Mucosa of descending colon (tissue), 3 donors: ENCODE measurements at regions not wholly inside any gene's neighbourhood (a gene's known extent, or its start where the extent isn't known, plus 50 kb on each side); places are given as distances from the start of the nearest gene placed in this dataset.

ENCODE experiments used
- ATAC-seq: fragments of 200-7000 bp; cut with Tn5 transposase; one replicate; pipeline ENCODE4 v1.9.1; 2020; ENCODE audit warnings: mild to moderate bottlenecking, moderate library complexity
- DNase-seq, 3 donors: peaks; one replicate each; pipeline ENCODE4 v3.0.0-alpha.2; 2020
- H3K36me3 ChIP-seq: fragments of 200-600 bp; one replicate; pipeline ENCODE4 v1.8.0; 2021; ENCODE audit warnings: low read depth, mild to moderate bottlenecking
- H3K4me1 ChIP-seq: fragments of 200-600 bp; one replicate; pipeline ENCODE4 v1.8.0; 2021; ENCODE audit warnings: low read depth, mild to moderate bottlenecking
- H3K4me3 ChIP-seq: fragments of 200-600 bp; one replicate; pipeline ENCODE4 v1.8.0; 2021; ENCODE audit warnings: mild to moderate bottlenecking
- H3K9me3 ChIP-seq: fragments of 200-600 bp; one replicate; pipeline ENCODE4 v1.8.0; 2021; ENCODE audit warnings: mild to moderate bottlenecking
- intact Hi-C, 2 donors: fragments of 100-400 bp; cut with DNase I in 1 of 2; cut with micrococcal nuclease in 1 of 2; formaldehyde crosslinking; loops; one replicate each; pipeline versions ENCODE4 v1.11.0 to v1.11.1; 2022; cut with DNase I, micrococcal nuclease
- TF ChIP-seq, protein P1 (sequence below): fragments of 200-600 bp; IDR thresholded peaks from one replicate; pipeline ENCODE4 v1.8.0; 2022; ENCODE audit warnings: antibody characterized with exemption, mild to moderate bottlenecking
- donor health status: DM: no; HTN: no; CAD: no; lungs with moderate emphysema.
- donor health status: DM: no; HTN: no; CAD: no.
- donor health status: DM: no; HTN: yes; CAD: no.

DNA sequence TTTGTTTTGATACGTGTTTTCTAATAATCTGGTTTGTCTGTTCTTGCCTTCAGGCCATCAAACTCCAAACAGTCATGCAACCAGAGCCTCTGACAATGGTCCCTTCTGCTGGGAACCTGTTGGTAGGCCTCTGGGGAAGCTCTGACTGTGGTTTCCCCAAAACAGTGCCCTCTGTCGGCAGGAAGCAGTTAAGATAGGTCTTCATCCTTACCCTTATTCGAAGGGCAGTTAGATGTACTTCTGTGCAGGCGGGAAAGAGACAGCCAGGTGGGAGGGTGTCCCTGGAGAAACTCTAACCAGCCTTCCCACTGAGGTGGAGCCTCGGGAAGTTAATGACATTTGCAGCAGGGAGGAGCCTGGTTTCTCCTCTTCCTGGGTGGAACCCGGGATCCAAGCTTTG, 81.6 kb upstream of the CHMP2B start:
- Histone ChIP-seq H3K36me3 (no peaks in the 10 kb centered on the region), H3K9me3 (peaks cover 17% of the 10 kb centered on the region), H3K4me1 (no peaks in the 10 kb centered on the region), H3K4me3 (no peak overlapping the region)
- intact Hi-C loops: no loop called here
- ATAC-seq (no peak), DNase-seq (peak in 1 of 3 donors; percentile 9)
- TF ChIP-seq, protein P1, sequence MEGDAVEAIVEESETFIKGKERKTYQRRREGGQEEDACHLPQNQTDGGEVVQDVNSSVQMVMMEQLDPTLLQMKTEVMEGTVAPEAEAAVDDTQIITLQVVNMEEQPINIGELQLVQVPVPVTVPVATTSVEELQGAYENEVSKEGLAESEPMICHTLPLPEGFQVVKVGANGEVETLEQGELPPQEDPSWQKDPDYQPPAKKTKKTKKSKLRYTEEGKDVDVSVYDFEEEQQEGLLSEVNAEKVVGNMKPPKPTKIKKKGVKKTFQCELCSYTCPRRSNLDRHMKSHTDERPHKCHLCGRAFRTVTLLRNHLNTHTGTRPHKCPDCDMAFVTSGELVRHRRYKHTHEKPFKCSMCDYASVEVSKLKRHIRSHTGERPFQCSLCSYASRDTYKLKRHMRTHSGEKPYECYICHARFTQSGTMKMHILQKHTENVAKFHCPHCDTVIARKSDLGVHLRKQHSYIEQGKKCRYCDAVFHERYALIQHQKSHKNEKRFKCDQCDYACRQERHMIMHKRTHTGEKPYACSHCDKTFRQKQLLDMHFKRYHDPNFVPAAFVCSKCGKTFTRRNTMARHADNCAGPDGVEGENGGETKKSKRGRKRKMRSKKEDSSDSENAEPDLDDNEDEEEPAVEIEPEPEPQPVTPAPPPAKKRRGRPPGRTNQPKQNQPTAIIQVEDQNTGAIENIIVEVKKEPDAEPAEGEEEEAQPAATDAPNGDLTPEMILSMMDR: no peak

DNA sequence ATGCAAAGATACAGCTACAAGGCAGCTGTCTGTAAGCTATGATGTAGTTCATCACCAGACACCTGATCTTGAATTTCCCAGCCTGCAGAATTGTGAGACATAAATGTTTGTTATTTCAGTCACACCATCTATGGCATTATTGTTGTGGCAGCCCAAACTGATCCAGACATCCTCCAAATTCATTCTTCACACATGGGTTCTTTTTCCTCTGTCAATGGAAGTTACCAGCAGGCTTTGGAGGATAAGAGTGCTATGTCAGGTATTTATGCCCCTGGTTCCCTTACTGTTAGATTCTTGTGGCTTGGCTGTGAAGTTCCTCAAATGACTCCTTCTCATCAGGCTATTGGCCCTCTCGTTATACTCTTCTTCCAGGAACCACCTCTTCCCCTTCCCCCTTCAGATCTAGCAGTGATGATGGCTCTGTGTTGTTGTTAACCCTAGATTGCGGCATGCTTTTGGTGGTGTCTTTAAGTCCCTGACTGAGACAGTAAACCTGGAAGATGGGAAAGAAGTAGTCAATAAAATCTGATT, 91.0 kb upstream of the CHMP2B start:
- TF ChIP-seq, protein P1: no peak
- Histone ChIP-seq H3K4me3 (no peak overlapping the region), H3K36me3 (no peaks in the 10 kb centered on the region), H3K4me1 (no peaks in the 10 kb centered on the region), H3K9me3 (peaks cover 10% of the 10 kb centered on the region)
- DNase-seq (no peak), ATAC-seq (no peak)
- intact Hi-C loops: no loop called here

DNA sequence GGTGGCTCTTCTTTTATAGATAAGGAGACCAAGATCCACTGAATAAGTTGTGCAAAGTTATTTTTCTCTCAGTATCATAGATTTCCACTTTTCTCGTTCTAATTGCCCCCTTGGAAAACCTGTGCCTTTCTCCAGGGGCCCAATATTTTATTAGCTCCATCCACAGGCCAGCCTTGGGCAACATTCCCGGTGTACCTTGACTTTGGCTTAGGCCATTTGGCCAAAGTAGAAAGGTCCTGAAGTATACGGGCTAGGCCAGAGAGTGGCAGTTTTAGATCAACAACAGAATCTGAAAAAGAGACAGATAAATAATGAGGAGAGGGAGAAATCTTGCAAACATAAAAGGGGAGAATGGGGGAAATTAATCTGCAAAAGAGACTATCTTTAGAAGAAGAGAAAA, 91.7 kb upstream of the CHMP2B start:
- TF ChIP-seq, protein P1: no peak
- intact Hi-C loops: no loop called here
- no peak for DNase-seq

DNA sequence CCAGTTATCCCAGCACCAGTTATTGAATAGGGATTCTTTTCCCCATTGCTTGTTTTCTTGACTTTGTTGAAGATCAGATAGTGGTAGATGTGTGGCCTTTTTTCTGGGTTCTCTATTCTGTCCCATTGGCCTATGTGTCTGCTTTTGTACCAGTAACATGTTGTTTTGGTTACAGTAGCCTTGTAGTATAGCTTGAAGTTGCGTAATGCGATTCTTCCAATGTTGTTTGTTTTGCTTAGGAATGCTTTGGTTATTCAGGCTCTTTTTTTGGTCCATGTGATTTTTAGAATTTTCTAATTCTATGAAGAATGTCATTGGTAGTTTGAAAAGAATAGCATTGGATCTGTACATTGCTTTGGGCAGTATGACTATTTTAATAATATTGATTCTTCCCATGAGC, 94.3 kb upstream of the CHMP2B start:
- Histone ChIP-seq H3K4me3 (no peak overlapping the region), H3K9me3 (no peaks in the 10 kb centered on the region), H3K4me1 (no peaks in the 10 kb centered on the region), H3K36me3 (no peaks in the 10 kb centered on the region)
- TF ChIP-seq, protein P1: no peak
- no peak for DNase-seq
- intact Hi-C loops: no loop called here
- no peak for ATAC-seq

More for the DNA sequence above, 91.7 kb upstream of the CHMP2B start:
- H3K36me3 ChIP-seq: no peaks in the 10 kb centered on the region
- H3K4me3 ChIP-seq: no peak overlapping the region
- peaks cover 2% of the 10 kb centered on the region for H3K9me3 ChIP-seq
- ATAC-seq: no peak
- H3K4me1 ChIP-seq: no peaks in the 10 kb centered on the region

DNA sequence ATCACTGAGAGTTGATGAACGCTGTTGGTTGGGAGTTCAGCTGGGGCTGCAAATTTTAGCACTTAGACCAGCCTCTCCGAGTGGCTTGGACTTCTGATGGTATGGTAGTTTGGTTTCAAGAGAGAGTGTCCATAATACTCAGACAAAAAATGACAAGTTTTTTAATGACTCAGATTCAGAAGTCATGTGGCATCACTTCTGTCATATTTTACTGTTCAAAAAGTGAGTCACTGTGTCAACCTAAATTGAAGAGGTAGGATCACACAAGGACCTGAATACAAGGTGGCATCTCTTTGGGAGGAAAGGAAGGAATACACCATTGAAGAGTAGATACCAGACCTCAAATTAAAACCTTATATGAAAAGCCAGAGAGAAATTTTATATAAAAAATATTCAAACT, 99.1 kb upstream of the CHMP2B start:
- DNase-seq (no peak), ATAC-seq (no peak)
- no peak overlapping the region for H3K4me3 ChIP-seq
- no peaks in the 10 kb centered on the region for H3K4me1 ChIP-seq
- no peaks in the 10 kb centered on the region for H3K36me3 ChIP-seq
- intact Hi-C loops: no loop called here
- no peaks in the 10 kb centered on the region for H3K9me3 ChIP-seq
- TF ChIP-seq, protein P1: no peak

DNA sequence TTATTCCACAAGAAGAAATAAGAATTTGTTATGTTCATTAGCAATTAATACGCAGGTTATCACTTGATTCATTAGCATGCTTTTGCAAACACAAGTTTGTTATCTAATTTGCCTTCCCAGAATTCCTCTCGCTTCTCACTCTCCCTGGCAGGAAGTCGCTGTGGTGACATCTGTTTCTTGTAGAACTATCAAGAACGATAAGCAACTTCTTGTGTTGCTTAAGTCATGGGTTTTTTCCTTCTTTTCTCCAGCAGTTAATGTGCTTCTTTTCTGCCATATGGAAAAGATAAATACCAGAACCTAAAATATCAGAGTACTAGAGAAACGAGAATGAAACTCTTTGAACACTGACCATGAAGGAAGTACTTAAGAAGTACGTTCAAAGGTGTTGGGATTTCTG, 99.8 kb upstream of the CHMP2B start:
- intact Hi-C loops: no loop called here
- no peak overlapping the region for H3K4me3 ChIP-seq
- H3K9me3 ChIP-seq: no peaks in the 10 kb centered on the region
- TF ChIP-seq, protein P1: no peak
- DNase-seq: no peak
- no peak for ATAC-seq
- no peaks in the 10 kb centered on the region for H3K36me3 ChIP-seq
- H3K4me1 ChIP-seq: no peaks in the 10 kb centered on the region
